Cardiac septum (tissue), 1 donor: ENCODE measurements at regions not wholly inside any gene's neighbourhood (a gene's known extent, or its start where the extent isn't known, plus 50 kb on each side); places are given as distances from the start of the nearest gene placed in this dataset.

Source experiments
- DNase-seq: peaks from one replicate; pipeline ENCODE4 v3.0.0-alpha.2; 2020; ENCODE audit warnings: low spot score
- intact Hi-C: fragments of 100-400 bp; cut with DNase I; formaldehyde crosslinking; loops from one replicate; pipeline ENCODE4 v1.14.0; 2022
- donor health status: DM: no; HTN: no; CAD: no.

DNA sequence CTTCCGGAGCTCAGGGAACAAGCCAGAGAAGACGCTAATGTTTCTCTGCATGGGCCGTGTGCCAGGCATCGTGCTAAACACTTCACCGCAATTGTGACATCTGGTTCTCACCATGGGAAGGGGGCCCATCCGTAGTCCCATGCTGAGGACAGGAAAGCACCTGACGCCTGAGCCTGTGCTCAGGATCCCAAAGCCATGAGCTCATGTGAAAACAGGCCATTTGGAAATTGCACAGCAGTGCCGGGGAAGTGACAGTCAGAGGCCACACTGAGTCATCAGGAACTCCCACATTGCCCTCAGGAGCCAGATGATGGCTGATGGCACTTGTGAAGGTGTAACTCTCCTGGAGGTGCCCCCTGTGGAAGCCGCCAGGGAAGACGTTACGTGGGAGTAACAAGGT, 141.0 kb downstream of the INHBB start:
- intact Hi-C loops, result no loop called here
- DNase-seq, result no peak

DNA sequence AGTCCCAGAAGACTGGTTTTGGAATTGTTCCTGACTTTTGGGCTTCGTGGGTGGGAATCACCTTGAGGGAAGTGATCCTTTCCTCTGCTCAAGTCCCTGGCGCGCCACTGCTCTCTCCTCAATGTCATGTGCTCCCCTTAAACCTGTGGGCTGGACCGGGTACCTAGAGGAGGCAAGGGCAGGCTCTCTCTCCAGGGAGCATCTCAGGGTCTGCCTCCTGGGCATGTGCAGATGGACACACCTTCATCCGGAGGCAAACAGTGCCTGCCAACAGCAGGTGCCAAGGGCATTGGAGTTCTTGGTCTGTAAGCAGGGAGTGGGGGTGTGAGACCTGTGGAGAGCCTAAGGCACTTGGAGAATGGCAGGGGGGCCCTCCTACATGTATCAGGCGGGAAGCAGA, 142.6 kb downstream of the INHBB start:
- intact Hi-C loops, result no loop called here
- DNase-seq, result no peak

DNA sequence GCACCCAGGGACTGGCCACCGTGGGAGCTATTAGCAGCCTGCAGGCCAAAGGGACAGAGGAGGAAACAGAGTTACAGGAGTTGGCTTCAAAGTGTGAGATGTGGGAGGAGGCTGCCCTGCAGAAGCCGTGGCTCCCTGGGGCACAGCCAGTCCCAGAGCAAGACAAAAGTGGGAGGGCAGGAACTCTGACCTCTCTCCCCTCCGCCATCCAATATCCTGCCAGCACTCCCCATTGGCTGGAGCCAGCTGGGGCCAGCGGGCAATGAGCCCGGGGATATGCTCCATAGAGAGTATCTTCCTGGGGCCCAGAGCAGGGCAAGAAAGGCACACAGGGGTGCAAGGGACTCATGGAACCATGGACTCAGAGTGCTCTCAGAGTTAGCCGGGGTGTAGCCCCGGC, 143.1 kb downstream of the INHBB start:
- DNase-seq, result no peak
- intact Hi-C loops, result no loop called here

DNA sequence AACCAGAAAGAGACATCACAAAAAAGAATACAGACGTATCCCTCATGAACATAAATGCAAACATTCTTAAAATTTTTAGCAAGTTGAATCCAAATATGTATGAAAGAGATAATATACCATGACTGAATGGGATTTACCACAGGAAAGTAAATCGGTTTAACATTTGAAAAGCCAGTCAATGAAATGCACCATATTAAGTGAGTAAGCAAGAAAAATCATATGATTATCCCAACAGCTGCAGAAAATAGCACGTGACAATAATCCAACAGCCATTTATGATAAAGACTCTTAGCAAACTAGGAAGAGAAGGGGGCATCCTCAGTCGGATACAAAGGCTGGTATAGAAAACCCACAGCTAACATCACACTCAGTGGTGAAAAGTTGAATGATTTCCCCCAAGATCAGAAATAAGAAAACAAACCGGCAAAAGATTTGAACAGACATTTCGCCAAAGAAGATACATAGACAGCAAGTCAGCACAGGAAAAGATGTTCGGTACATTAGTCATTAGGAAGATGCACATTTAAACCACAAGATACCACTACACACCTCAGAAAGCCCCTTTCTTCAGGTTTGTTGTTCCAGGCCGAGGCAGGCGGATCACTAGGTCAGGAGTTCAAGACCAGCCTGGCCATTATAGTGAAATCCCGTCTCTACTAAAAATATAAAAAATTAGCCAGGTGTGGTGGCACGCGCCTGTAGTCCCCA, 144.3 kb downstream of the INHBB start:
- intact Hi-C loops, result no loop called here
- no peak for DNase-seq

DNA sequence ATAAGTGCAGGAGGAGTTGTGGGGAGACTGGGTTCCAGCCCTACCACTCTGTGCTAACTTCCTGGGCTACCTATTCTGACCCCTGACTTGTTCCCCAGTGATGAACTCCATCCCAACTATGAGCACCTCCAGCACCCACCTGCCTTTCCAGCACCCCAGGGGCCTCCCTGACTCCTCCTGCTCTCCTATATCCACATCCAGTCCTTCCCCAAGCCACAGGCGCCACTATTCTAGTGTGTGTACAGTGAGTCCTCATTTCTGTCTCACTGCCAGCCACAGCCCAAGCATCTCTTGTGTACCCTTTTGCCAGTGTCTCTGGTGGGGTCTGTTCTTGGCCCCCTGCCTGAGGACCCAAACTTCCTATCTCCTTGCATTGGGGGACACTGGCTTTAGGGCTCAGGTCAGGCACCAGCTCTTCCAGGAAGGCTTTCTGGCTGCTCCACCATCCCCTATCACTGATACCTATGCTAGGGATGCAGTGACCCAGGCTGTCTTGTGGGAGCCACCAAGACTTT, 145.2 kb downstream of the INHBB start:
- intact Hi-C loops, result no loop called here
- DNase-seq, result no peak

DNA sequence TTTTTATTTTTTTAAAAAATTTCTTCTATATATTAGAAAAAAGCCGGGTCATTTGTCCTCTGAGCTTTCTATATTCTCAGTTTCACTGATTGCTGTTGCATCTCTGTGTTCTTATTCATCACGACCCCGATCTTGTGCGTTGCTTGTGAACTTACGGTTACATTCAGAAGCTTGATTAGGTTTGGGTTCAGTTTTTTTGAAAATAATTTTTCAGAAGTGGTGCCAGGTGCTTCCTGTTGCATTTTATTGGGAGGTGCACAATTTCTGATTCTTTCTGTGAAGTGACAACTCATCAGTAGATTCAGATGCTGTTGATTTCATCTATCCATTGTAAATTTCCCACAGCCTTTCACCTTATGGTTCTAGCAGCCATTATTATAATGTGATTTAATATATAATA, 147.3 kb downstream of the INHBB start:
- no peak for DNase-seq
- intact Hi-C loops, result no loop called here

DNA sequence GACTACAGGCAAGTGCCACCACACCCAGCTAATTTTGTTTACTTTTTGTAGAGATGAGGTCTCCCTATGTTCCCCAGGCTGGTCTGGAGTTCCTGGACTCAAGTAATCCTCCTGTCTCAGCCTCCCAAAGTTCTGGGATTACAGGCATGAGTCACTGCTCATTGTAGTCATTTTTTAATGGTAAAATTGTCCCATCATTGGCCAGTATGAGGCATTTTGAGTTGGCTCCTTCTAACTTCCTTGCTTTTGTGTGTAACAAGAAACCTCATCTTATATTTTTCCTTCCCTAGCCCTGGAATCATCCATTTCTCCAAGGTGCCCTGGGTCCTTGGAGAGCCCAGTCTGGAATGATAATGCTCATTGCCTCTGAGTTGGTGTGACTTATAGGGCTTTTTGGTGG, 148.5 kb downstream of the INHBB start:
- DNase-seq, result no peak
- intact Hi-C loops, result no loop called here

DNA sequence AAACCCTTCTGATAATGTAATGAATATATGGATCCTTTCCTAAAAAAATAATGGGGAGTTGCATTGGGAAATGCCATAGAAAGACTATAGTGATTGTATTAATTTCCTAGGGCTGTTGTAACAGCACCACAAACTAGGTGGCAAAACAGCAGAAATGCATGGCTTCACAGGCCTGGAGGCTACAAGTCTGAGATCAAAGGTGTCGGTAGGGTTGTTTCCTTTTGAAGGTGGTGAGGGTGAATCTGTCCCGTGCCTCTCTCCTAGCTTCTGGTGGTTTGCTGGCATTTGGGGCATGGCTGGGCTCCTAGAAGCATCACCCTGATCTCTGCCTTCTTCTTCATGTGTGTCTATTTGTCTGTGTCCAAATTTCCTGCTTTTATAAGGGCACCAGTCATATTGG, 149.7 kb downstream of the INHBB start:
- intact Hi-C loops, result no loop called here
- no peak for DNase-seq

DNA sequence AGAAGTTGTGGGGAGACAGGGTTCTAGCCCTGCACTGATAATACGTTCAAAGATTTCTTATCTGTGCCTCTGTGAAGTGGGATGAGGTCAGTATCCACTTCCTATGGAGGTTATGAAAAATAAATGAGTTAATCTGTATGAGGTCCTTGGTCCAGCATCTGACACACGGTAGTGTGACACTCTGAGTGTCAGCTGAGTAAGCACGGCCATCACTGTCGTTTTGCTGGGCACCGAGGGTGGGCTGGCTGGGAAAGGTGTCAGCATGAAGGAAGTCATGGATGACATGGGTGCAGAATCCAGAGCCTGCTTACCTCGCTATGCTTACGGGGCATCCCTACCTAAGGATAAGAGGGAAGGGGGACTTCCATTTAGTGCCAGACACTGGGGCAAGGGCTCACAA, 150.3 kb downstream of the INHBB start:
- DNase-seq, result no peak
- intact Hi-C loops, result no loop called here

DNA sequence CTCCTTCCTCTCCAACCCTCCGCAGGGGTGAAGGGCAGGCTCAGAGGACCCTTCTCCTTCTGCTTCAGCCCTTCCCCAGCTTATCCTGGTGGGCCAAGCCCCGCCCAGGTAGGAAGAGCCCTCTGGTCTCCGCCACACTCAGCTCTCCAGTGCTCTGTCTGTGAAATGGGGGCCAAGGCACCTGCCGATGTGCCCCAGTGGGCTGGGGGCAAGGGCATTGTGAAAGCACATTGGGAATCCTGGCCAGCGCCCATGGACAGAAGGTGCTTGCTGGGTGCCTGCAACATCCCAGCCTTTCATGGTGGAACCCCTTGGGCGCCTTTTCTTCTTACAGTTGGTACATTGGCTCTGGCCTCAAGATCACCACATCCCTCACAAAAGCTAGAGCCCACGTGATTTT, 150.8 kb downstream of the INHBB start:
- intact Hi-C loops, result no loop called here
- no peak for DNase-seq

DNA sequence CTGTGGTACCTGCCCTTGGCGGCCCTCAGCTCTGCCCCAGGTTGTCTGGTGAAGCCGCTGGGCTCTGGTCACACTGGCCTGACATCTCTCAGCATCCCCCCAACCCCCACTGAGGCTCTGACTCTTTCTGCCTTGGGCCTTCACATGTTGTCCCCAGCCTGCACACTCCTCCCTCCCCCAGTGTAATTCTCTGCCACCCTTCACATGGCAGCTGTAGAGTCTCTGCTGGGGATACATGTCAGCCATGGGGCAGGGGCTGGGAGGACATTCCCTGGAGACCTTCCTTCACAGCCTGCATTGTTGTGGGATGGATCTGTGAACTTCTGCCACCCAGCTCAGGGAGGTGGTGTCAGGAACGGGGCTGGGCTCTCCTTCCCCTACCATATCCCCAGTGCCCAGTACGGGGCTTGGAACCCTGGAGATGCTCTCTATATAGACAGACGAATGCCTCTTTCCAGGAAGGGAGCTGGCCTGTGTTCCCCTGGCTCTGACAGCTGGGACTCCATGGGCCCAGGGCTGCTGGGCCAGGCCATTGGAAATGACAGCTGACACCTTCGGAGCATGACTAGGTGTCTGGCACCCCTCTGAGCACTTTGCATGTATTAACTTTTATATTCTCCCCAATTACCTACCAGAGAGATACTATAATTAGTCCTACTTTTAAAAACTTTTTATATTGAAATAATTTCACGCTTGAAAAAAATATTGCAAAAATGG, 151.5 kb downstream of the INHBB start:
- intact Hi-C loops, result no loop called here
- no peak for DNase-seq

DNA sequence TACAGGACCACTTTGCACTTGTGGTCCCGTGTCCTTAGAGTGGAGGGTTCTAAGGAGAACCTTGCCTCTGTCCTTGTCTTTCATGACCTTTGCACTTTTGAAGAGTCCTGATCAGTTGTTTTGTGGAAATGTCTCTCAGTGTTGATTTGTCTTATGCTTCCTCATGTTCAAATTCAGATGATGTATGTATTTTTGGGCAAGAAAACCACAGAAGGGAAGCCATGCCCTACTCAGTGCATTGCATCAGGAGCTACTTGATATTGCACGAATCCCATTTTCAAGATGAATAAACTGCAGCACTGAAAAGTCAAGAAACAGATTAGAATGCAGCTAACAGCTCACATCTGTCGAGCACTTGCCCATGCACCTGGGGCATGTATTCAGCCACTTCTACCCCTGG, 152.2 kb downstream of the INHBB start:
- intact Hi-C loops, result no loop called here
- DNase-seq, result no peak

DNA sequence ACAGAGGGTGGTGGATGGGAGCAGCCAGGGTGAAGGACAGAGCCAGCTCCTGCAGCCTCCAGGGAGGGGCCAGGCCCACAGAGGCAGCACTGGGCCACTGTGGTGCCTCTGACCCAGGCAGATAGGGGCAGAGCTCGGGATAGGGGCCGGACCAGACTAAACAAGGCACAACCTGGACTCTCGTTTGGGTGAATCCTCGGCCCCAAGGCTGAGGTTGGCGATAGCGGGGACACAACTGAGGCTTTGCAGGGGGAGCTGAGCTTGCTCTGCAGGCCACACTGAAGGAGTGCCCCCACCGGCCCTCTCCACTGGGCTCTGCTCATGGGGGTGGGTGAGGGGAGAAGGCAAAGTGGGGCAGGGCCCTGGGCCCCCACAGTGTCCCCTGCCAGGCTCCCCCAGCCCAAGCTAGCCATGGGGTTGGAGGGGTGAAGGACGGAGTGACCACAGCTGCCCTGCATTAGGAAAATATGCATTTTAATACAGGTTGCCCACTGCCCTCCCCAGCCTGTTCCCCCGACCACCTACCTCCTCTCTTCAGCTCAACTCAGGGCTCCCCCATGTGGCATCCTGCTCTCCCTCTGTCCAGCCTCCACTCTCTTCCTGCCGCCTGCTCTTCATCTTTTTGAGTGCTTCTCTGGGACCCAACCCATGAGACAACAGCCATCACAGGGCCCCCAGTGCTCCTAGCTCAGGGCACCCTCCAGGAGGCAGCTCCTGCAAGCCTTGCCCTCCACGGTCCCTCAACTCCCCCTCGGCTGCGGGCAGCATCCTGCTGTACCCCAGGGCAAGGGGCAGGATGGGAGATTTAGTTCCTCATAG, 152.8 kb downstream of the INHBB start:
- intact Hi-C loops, result no loop called here
- no peak for DNase-seq

DNA sequence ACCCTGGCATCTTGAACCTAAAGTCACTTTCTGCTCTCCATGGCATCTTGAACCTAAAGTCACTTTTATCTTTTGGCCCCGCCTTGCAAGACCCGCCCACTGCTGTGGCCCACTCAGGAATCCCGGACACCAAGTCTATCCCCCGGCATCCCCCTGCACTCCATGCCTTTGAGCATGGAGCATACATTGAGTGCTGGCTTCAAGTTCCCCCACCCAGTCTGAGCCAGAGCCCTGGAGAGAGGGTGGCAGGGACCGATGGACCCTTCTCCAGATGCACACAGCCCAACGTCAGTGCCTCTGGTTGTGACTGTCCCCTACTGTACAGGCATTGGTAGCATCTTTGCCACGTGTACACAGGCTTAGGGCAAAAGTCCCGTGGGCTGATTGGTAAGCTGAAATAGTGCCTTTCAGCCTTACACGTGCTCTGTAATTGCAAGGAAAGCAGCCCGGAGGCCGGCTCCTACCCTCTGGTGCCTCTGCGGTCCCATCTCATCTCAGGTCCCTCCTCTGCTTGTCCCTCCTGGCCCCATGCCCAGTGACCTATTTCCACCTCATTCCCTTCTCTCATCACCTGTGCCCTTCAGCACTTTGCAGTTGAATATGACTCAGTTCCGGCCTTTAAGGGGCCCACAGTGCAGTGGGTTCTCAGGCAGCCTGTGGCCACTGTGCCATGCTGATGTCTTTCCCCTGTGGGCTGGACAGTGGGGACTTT, 154.0 kb downstream of the INHBB start:
- no peak for DNase-seq
- intact Hi-C loops, result no loop called here

DNA sequence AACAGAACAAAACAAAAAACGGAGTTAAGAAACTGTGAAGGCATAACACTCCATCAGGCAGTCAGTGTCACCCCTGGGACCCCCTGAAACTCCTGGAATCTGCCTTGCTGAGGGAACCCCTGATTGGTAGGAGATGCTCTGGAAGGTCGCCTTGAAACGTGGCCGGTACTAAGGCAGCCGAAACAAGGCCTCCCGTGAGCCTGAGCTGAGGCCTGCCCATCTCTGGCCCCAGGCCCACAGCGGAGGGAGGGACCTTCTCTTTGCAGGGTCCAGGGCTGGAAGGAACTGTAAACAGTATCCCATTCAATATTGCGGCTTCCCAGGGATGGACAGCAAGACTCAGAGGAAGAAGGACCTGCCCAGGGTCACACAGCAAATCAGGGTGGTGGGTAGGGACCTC, 155.7 kb downstream of the INHBB start:
- DNase-seq, result no peak
- intact Hi-C loops, result no loop called here

DNA sequence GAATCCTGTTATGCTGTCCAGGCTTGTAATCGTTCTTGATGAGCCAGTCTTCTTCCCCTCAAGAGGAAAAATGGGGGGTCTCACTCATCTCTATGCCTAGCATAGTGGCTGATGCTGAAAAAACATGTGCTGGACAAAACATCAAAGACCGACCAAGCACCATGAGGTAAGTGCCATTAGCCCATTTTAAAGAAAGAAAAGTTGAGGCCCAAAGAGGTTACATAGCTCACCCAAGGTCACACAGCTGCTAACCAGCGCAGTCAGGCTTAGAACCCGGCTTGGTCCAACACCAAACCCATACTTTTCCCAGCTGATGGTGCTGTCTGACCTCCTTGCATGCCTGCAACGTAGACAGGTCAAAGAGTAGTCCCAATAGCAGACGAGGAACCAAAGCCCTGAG, 156.4 kb downstream of the INHBB start:
- no peak for DNase-seq
- intact Hi-C loops, result no loop called here

DNA sequence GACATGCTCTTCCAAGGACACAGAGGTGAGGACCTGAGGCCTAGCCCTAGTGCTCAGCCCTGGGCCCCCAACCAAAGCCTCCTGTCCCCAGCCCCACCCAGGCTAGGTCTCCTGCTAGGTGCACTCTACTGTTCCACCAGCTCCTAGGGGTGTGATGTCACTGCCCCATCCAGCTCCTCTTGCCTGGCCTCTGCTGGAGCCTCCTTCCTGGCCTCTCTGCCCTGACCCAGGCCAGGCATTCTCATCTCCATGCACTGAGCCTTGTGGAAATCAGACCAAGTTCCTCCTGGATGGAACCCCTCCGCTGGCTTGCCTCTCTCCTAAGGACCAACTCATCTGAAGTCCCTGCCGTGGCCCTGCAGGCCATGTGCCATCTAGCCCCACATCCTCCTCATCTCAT, 156.8 kb downstream of the INHBB start:
- intact Hi-C loops, result no loop called here
- DNase-seq, result no peak

DNA sequence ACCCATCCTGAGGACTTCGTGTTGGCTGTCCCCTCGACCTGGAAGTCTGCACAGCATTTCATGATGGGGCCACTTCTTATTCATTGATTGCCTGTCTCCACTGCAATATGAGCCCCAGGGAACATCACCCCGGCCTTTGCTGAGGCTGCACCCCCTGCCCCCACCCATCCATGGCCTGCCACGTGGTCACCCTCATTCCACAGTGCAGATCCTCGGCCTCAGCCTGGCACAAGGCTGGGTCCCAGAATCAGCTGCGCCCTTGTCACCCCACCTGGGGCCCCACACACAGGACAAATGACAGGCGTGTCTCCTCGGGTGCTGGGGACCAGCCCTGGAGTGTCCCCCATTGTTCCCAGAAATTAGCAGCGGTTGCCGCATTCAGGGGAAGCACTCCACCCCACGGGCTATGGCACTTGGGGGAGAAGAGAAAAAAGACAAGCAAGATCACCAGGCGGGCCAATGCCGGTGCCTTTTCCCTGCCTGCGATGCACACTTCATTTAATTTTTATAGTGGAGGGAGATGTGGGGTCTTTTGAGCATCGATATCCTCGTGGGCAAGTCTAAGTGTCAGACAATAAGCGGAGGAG, 157.4 kb downstream of the INHBB start:
- DNase-seq, result no peak
- intact Hi-C loops, result no loop called here

DNA sequence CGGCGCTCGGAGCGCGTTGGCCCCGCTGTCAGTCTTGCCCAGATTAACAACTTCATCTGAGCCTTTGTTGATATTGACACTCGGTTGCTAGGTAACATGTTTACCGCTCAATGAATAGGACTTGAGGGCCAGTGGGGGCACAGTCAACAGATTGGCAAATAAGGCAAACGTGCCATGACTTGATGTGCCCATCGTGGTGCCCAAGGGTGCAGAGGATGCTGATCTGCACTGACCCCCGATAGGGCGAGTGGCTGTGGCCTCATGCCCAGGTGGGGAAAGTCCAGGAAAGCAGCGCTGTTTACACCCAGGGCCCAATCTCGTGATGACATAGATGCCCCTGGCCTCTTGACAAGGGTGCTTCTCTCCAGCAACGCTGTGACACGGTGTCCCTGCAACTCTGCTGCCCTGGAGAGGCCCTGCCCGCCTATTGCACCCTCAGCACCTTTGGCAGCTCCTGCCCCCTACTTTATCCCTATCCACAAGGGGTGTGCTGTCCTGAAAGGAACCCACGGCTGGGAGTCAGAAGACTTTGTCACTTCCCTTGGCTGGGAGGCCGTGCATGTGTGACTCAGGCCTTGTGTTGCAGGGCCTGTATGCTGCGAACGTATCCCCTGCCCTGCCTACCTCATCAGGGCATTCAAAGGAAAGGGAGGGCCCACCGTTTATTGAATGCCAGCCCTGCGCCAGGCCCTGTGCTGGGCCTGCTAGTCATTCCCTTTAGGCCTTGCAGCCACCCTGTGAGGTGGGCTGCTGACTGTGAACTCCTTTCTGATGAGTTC, 158.0 kb downstream of the INHBB start:
- intact Hi-C loops, result no loop called here
- no peak for DNase-seq
